IMR-90 (cell line): ENCODE measurements at regions not wholly inside any gene's neighbourhood (a gene's known extent, or its start where the extent isn't known, plus 50 kb on each side); places are given as distances from the start of the nearest gene placed in this dataset.
A peak's percentile ranks its signal among the peaks of the same experiment; 100 is the strongest.

Experiments
- ATAC-seq: fragments of 200-7000 bp; cut with Tn5 transposase; 2 replicates; pipeline ENCODE4 v1.9.1; 2020; ENCODE audit warnings: low read depth, mild to moderate bottlenecking, moderate library complexity
- BruUV-seq: library from RNA; stranded (reverse); fragments of 400-500 nt; replicated peaks from 2 replicates; lab custom pipeline; 2021; lab: Mats Ljungman, UMichigan
- CTCF ChIA-PET: fragments of 300-600 bp; formaldehyde crosslinking; extraction: SDS; loops from one replicate; lab custom pipeline; 2021; ENCODE audit warnings: antibody characterized with exemption; lab: Yijun Ruan, JAX
- POLR2A ChIA-PET: fragments of 300-600 bp; sonication (Branson Sonifier 250); formaldehyde crosslinking; loops from one replicate; lab custom pipeline; 2022; ENCODE audit warnings: antibody characterized with exemption; ENCODE audit not compliant: unreplicated experiment; lab: Charles Lee
- DNase-seq: peaks from one replicate; pipeline ENCODE4 v3.0.0; 2013
- H2AFZ ChIP-seq: replicated peaks from 2 replicates; pipeline ENCODE3; 2013; ENCODE audit warnings: low read length, mild to moderate bottlenecking; ENCODE audit not compliant: poor library complexity
- H2AK5ac ChIP-seq: 2 replicates; pipeline ENCODE4 v1.6.1; 2013; ENCODE audit warnings: low read depth, low read length, inconsistent platforms
- H2AK9ac ChIP-seq: replicated peaks from 2 replicates; pipeline ENCODE3; 2013; ENCODE audit warnings: mild to moderate bottlenecking, low read depth, low read length, moderate library complexity; ENCODE audit not compliant: poor library complexity
- H2BK120ac ChIP-seq: 2 replicates; pipeline ENCODE4 v1.6.1; 2013; ENCODE audit warnings: low read depth, low read length, inconsistent platforms
- H2BK15ac ChIP-seq: 3 replicates; pipeline ENCODE4 v1.6.1; 2013; ENCODE audit warnings: low read depth, low read length, inconsistent platforms
- H2BK20ac ChIP-seq: 2 replicates; pipeline ENCODE4 v1.6.1; 2013; ENCODE audit warnings: low read depth, mild to moderate bottlenecking, inconsistent platforms, low read length, moderate library complexity
- H2BK5ac ChIP-seq: 2 replicates; pipeline ENCODE4 v1.6.1; 2013; ENCODE audit warnings: mild to moderate bottlenecking, low read depth, low read length, inconsistent platforms; ENCODE audit not compliant: poor library complexity, severe bottlenecking
- H3K14ac ChIP-seq: replicated peaks from 2 replicates; pipeline ENCODE4 v1.6.1; 2013; ENCODE audit warnings: low read depth, low read length, inconsistent platforms
- H3K18ac ChIP-seq: 2 replicates; pipeline ENCODE4 v1.6.1; 2013; ENCODE audit warnings: low read depth, low read length, control low read depth
- H3K23ac ChIP-seq: 2 replicates; pipeline ENCODE4 v1.6.1; 2013; ENCODE audit warnings: low read depth, low read length, inconsistent platforms
- H3K27ac ChIP-seq: 2 replicates; pipeline ENCODE4 v1.5.1; 2013; ENCODE audit warnings: mild to moderate bottlenecking, control low read depth, low read length; ENCODE audit not compliant: insufficient read depth
- H3K27me3 ChIP-seq: 2 replicates; pipeline ENCODE4 v1.6.1; 2013; ENCODE audit warnings: low read length; ENCODE audit not compliant: control insufficient read depth, insufficient read depth
- H3K36me3 ChIP-seq: 2 replicates; pipeline ENCODE4 v1.6.1; 2013; ENCODE audit warnings: low read length, mixed read lengths; ENCODE audit not compliant: control insufficient read depth, insufficient read depth
- H3K4ac ChIP-seq: 2 replicates; pipeline ENCODE4 v1.6.1; 2013; ENCODE audit warnings: low read depth, low read length, inconsistent platforms
- H3K4me1 ChIP-seq: 2 replicates; pipeline ENCODE4 v1.6.1; 2013; ENCODE audit warnings: low read length, mixed read lengths; ENCODE audit not compliant: control insufficient read depth, insufficient read depth
- H3K4me2 ChIP-seq: 2 replicates; pipeline ENCODE4 v1.6.1; 2013; ENCODE audit warnings: low read depth, mild to moderate bottlenecking, control low read depth, low read length, moderate library complexity
- H3K4me3 ChIP-seq: 2 replicates; pipeline ENCODE4 v1.5.1; 2013; ENCODE audit warnings: low read depth, mild to moderate bottlenecking, control low read depth, low read length, moderate library complexity; ENCODE audit not compliant: insufficient read depth
- H3K56ac ChIP-seq: 2 replicates; pipeline ENCODE4 v1.6.1; 2013; ENCODE audit warnings: low read length, inconsistent platforms; ENCODE audit not compliant: insufficient read depth; ENCODE audit errors: extremely low read depth
- H3K79me1 ChIP-seq, 2 experiments: 2 replicates each; pipeline ENCODE4 v1.6.1; 2013; ENCODE audit warnings: low read length in 2 of 2, inconsistent platforms in 1 of 2, low read depth in 1 of 2
- H3K9ac ChIP-seq: 2 replicates; pipeline ENCODE4 v1.6.1; 2013; ENCODE audit warnings: low read depth, low read length, control low read depth
- H3K9me1 ChIP-seq: 2 replicates; pipeline ENCODE4 v1.6.1; 2013; ENCODE audit warnings: low read length, inconsistent platforms; ENCODE audit not compliant: insufficient read depth
- H3K9me3 ChIP-seq: 2 replicates; pipeline ENCODE4 v1.6.1; 2013; ENCODE audit warnings: low read length; ENCODE audit not compliant: control insufficient read depth, insufficient read depth
- H4K20me1 ChIP-seq: 2 replicates; pipeline ENCODE4 v1.6.1; 2013; ENCODE audit warnings: low read length, inconsistent platforms; ENCODE audit not compliant: insufficient read depth
- H4K5ac ChIP-seq: 2 replicates; pipeline ENCODE4 v1.6.1; 2013; ENCODE audit warnings: mild to moderate bottlenecking, low read depth, low read length, control low read depth
- H4K8ac ChIP-seq, 2 experiments: 2 replicates each; pipeline ENCODE4 v1.6.1; 2013; ENCODE audit warnings: low read depth in 2 of 2, low read length in 2 of 2, control low read depth in 1 of 2, inconsistent platforms in 1 of 2
- H4K91ac ChIP-seq: 2 replicates; pipeline ENCODE4 v1.6.1; 2013; ENCODE audit warnings: low read depth, low read length, inconsistent platforms; ENCODE audit not compliant: insufficient read depth
- BHLHE40 ChIP-seq: fragments of 150-350 bp; IDR thresholded peaks from 2 replicates; pipeline ENCODE4 v1.6.1; 2016; ENCODE audit warnings: mild to moderate bottlenecking, low read depth, low read length
- ELK1 ChIP-seq: fragments of 150-350 bp; IDR thresholded peaks from 2 replicates; pipeline ENCODE4 v1.6.1; 2016; ENCODE audit warnings: low read depth, mild to moderate bottlenecking, low read length, moderate library complexity, borderline replicate concordance
- MAZ ChIP-seq: IDR thresholded peaks from 2 replicates; pipeline ENCODE4 v1.6.1; 2012; ENCODE audit warnings: low read depth, mild to moderate bottlenecking, low read length, improper control_type of control experiment, moderate library complexity, borderline replicate concordance
- RCOR1 ChIP-seq: IDR thresholded peaks from 2 replicates; pipeline ENCODE4 v1.6.1; 2012; ENCODE audit warnings: mild to moderate bottlenecking, low read length, improper control_type of control experiment; ENCODE audit not compliant: insufficient replicate concordance
- USF2 ChIP-seq: fragments of 150-350 bp; IDR thresholded peaks from 2 replicates; pipeline ENCODE4 v1.6.1; 2017; ENCODE audit warnings: mild to moderate bottlenecking, antibody characterized with exemption, low read length, low read depth
- WGBS, 2 experiments: methylation state at CpG; one replicate each; pipeline versions ENCODE4 v1.1.5 to v1.1.7; 2013; ENCODE audit warnings: missing lambda C conversion rate in 2 of 2; ENCODE audit not compliant: insufficient read length in 1 of 2; ENCODE audit errors: extremely low coverage in 2 of 2; 5-methylcytosine and 5-hydroxymethylcytosine counted together
- dilution Hi-C: fragments of 300-500 bp; cut with HindIII; formaldehyde crosslinking; loops from one replicate; pipeline ENCODE4 v1.14.3; 2018; ENCODE audit warnings: low sequenced_read_pairs; ENCODE audit not compliant: unreplicated experiment
- in situ Hi-C: fragments of 300-500 bp; cut with MboI; formaldehyde crosslinking; loops from 3 replicates; pipeline ENCODE4 v1.14.3; 2019; ENCODE audit warnings: low sequenced_read_pairs, inconsistent platforms, mixed read lengths
- intact Hi-C: fragments of 100-400 bp; cut with micrococcal nuclease; formaldehyde crosslinking; loops from 2 replicates; pipeline ENCODE4 v1.10.0; 2022

GRCh38 chr11:32030875-32031503, 59.9 kb upstream of the RCN1 start:
- in situ Hi-C loops = no loop called here

More at GRCh38 chr11:32030875-32031503, 59.9 kb upstream of the RCN1 start:
- Histone ChIP-seq H4K5ac (no peak overlapping the region), H3K9ac (no peak overlapping the region), H2BK5ac (no peak overlapping the region), H2AFZ (no peak overlapping the region), H2BK15ac (no peak overlapping the region), H3K4ac (no peak overlapping the region), H4K91ac (no peak overlapping the region), H3K23ac (no peak overlapping the region), H3K9me1 (no peaks in the 10 kb centered on the region), H4K20me1 (no peaks in the 10 kb centered on the region), H3K18ac (no peak overlapping the region), H3K36me3 (no peaks in the 10 kb centered on the region), H3K27ac (no peak overlapping the region), H3K56ac (no peak overlapping the region), H2BK120ac (no peak overlapping the region), H3K4me3 (no peak overlapping the region), H3K9me3 (no peaks in the 10 kb centered on the region), H3K4me2 (no peak overlapping the region), H3K79me1 (no peaks in the 10 kb centered on the region), H3K27me3 (no peaks in the 10 kb centered on the region; the same call in 1 of the 2 replicates), H3K4me1 (peaks cover 6% of the 10 kb centered on the region; the same call in 1 of the 2 replicates), H2AK5ac (no peak overlapping the region), H2BK20ac (0 out of 2 replicates have a peak overlapping the region, but pooled peaks have one; percentile 18), H2AK9ac (no peak overlapping the region), H4K8ac (no peak overlapping the region), H3K14ac (no peak overlapping the region)
- intact Hi-C loops = no loop called here
- ChIA-PET POLR2A (no interaction called here), CTCF (no interaction called here)
- no peak for DNase-seq
- no peak for ATAC-seq
- dilution Hi-C loops = no loop called here
- 83% methylated on average over 1 of the region's 10 CpGs; no CpG with 5 or more reads in 1 of the 2 experiments for WGBS, 2 experiments
- BruUV-seq = no TSS peak
- TF ChIP-seq MAZ = no peak
- TF ChIP-seq ELK1 = no peak
- TF ChIP-seq RCOR1 = no peak
- no peak for TF ChIP-seq USF2
- TF ChIP-seq BHLHE40 = no peak
